NK-92 (cell line): ENCODE measurements at regions not wholly inside any gene's neighbourhood (a gene's known extent, or its start where the extent isn't known, plus 50 kb on each side); places are given as distances from the start of the nearest gene placed in this dataset.
"Not testable (repeated sequence)": the region's sequence is repeated elsewhere in the genome, so short reads cannot be mapped to it uniquely, and the experiment has no call there.

ENCODE experiments used
- DNase-seq: peaks from one replicate; lab custom pipeline; 2025; ENCODE audit not compliant: unreplicated experiment; lab: John Stamatoyannopoulos, UW

DNA sequence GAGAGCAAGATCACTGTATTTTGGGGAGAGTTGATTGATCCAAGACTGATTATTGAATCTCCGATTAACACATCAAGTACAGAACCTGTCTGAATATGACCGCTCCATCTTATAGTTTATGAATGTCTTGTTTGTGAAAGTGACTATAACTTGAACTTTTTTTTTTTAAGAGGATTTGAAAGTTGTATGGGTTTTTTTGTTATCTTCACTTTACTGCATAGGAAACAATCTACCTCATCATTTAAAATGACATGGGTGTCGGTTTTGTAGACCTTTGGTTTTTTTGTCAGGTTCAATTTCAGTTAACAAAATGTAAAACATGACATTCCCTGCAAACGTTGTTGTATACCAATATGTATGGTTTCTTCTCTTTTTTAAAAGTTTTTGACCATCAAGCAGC is 103.0 kb upstream of the NUDT6 start:
- DNase-seq, result no peak

DNA sequence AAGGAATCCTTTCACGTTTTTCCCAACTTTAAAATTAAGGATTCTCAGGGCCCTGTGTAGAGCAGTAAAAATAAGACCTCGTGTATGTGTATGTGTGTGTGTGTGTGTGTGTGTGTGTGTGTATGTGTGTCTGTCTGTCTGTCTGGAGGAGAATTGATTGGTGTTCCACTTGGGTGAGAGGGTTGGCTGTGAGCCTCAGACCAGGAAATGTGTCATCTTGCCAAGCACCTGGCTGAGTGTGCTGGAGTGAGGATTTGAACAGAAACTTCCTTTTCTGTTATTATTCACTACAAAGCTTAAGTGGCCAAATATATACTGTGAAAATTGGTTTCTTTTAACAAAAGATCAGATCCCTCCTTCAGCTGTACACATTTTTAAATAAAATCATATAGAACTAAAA is 103.6 kb upstream of the NUDT6 start:
- DNase-seq, result not testable (repeated sequence)

DNA sequence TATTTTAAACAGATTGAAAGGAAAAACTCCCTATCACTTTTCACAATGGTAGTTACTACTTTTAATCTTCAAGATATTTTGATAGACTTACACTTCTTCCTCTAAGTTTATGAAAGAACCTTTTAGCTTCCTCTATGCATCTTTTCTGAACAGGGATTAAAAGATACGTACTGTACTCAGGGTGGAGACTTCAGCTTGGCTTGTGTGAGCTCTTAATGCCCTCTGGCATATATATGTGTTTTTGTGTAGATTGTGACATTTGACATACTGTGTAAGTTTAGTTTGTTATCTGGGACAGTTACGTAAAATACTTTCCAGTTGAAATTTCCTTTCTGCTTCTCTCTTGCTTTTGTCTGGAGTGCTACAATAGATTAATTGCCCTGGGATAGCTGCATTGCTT is 109.3 kb upstream of the NUDT6 start:
- no peak for DNase-seq

DNA sequence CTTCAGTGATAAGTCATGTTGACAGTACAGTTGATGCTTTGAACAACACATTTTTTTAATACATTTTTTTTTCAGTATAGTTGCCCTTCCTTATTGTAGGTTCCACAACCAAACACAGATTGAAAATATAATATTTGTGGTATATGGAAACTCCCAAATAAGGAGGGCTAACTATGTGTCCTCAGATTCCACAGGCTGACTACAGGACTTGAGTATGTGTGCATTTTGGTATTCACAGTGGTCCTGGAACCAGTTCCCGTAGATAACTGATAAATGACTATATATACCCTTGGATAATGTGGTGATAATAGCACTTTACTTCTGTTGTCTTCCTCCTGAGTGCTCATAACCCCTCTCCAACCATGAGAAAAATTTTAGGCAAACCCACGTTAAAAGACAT is 111.6 kb upstream of the NUDT6 start:
- no peak for DNase-seq

DNA sequence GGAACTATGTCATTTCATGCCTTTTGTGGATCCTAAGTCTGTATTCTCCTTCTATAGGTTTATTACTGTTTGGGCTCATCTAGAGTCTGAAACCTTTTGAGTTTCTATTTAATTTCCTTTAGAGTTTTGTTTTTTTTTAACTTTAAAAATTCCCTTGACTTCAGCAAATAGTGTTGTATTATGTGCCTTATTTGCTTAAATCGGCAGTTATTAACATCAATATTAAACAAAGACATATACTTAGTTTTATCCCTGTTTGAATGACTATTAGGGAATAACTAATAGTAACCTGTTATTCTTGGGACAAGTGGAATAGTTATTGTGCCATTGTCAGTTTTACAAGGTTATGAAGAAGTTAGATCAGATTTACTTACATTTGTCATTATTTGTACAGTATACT is 112.8 kb upstream of the NUDT6 start:
- no peak for DNase-seq

DNA sequence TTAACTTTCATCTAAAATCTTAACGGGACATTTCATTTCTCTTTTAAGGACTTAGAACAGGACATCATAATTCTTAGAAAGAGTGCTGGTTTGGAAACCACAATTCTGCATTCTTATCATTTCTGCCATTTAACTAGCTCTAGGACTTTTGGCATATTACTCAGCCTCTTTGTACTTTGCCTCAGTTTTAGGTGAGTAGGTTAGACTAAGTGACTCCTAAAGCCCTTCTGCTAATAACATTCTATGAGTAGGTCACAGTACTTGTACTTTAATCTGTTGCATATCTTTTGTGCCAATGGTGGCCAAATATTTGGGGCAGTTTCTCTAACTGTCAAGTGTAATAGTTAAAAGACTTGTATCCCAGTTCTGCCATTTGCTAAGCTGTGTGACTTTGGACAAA is 115.4 kb upstream of the NUDT6 start:
- DNase-seq, result no peak

DNA sequence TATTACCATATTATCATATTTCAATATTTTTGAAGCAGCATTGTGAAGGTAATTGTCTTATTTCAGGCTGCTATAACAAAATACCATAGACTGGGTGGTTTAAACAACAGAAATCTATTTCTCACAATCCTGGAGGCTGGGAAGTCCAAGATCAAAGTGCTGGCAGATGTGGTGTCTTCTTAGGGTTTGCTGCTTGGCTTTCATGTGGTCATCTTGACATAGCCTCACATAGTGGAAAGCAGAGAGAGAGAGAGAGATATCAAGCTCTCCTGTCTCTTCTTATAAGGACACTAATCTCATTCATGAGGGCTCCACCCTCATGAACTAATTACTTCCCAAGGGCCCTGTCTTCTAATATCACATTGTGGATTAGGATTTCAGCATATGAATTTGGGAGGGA is 119.7 kb upstream of the NUDT6 start:
- no peak for DNase-seq

DNA sequence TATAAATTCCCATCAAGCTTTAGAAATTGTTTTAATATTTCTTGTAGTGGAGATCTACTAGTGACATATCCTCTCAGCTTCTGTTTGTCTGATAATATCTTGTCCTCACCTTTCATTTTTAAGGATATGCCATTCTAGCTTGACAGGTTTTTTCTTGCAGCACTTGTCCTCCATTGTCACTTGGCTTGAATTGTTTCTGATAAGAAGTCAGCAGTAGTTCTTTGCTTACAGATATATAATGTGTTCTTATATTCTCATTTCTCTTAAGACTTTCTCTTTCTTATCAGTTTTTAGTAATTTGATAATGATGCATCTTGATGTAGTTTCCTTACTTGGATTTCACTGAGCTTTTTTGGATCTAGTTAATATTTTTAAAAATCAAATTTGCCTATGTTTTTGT is 120.6 kb upstream of the NUDT6 start:
- no peak for DNase-seq

DNA sequence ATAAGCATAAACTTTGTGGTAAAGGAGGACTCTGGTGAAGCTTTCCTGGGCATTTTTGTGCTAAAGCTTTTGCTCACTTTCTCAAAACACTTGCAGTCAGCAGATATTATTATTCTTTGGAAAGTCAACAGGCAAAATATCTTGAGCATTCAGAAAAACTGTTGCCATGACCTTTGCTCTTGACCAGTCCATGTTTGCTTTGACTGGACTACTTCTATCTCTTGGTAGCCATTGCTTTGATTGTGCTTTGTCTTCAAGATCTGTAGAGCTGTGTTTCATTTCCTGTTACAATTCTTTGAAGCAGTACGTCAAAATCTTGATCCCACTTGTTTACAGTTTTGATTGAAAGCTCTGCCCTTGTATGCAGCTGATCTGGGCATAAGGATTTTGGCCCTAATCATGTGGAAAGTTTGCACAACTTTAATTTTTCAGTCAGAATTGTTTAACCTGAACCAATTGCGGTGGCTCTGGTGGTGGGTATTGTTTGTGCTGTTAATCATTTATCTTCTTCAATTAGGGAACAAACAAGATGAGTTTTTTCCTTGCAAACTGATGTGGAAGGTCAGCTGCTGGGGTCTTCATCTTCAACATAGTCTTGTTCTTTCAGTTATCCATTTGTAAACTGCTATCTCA is 121.5 kb upstream of the NUDT6 start:
- DNase-seq, result no peak

DNA sequence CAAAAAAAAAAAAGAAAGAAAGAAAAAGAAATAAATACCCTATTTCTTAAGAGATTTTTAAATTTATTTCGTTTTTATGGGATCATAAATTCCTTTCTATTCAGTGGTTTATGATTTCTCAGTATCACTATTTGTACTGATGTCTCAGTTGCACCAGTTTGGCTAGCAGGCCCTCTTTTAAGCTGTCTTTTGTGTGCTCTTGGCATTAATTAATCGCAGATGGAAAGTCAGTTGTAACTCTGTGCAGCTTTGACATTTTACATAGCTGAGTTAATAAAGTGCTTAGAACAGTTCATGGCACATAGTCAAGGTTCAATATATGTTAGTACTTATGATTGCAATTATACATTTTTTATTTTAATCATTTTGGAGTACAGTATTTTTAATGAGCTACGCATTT is 123.7 kb upstream of the NUDT6 start:
- no peak for DNase-seq

DNA sequence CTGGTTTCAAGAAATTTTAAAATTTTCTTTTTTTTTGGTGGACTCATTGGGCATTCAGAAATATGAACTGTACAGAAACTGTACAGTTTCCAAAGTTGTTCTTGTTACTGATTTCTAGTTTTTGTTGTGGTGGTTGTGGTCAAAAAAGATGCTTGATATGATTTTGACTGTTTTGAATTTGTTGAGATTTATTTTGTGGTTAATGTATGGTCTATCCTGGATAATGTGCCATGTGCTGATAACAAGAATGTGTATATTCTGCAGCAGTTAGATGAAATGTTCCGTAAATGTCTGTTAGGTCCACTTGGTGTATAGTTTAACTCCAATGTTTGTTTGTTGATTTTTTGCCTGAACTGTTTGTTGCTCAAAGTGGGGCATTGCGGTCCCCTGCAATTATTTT is 127.6 kb upstream of the NUDT6 start:
- no peak for DNase-seq

DNA sequence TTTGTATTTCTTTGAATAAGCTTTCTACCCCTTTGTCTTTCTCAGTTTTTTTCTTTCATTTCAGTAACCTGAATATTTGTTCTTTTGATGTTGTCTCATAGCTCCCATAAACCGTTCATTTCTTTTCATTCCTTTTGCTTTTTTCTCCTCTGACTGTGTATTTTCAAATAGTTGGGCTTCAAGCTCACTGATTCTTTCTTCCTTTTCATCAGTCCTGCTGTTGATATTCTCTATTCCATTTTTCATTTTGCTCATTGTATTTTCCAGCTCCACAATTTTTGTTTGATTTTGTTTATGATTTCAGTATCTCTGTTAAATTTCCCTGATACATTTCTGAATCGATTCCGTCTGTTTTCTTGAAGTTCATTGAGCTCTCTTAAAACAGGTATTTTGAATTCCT is 129.6 kb upstream of the NUDT6 start:
- DNase-seq, result no peak

DNA sequence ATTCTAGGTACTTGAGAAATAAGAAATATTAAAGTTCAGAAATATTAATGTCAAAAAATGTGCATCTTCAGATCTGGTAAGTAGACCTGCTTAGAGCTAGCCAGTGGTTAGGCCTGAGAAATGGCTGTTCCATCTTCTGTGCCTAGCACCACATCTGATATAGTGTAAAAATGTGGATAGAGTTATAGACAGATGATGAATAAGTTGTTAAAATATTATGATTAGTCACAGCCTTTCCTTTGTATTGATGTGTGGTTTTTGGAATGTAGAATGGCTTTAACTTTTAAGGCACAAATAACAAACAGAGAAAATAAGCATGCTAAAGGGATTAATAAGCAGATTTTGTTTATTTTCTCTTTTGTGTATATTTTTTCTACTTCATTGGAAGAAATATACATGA is 133.5 kb upstream of the NUDT6 start:
- no peak for DNase-seq

DNA sequence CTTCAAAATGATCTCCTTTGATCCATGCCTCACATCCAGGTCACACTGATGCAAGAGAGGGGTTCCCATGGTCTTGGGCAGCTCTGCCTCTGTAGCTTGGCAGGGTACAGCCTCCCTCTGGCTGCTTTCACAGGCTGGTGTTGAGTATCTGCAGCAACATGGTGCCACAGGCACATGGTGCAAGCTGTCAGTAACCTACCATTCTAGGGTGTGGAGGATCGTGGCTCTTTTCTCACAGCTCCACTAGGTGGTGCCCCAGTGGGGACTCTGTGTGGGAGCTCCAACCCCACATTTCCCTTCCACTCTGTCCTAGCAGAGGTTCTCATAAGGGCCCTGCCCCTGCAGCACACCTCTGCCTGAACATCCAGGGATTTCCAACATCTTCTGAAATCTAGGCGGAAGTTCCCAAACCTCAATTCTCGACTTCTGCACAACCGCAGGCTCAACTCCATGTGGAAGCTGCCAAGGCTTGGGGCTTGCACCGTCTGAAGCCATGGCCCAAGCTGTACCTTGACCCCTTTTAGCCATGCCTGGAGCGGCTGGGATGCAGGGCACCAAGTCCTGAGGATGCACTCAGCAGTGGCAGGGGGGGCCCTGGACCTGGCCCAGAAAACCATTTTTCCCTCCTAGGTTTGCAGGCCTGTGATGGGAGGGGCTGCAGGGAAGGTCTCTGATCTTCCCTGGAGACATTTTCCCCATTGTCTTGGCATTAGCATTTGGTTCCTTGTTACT is 137.8 kb upstream of the NUDT6 start:
- DNase-seq, result no peak

DNA sequence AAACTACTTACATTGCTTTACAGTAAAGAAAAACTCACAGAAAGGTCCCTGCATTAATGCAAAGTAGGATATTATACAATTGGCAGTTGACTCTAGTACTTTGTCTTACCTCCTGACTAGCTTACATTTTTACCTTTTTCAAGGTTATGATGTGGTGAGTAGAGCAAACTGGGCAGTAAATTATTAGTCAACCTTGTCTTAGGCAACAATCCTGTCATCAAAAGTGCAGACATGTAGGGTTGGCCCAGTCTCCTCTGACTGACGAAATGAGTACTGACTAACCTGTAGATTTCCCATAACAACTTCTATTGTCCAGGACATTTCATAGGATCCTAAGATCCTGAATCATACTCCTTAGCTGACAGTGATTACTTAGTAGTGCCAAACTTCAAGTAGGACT is 142.0 kb upstream of the NUDT6 start:
- no peak for DNase-seq

DNA sequence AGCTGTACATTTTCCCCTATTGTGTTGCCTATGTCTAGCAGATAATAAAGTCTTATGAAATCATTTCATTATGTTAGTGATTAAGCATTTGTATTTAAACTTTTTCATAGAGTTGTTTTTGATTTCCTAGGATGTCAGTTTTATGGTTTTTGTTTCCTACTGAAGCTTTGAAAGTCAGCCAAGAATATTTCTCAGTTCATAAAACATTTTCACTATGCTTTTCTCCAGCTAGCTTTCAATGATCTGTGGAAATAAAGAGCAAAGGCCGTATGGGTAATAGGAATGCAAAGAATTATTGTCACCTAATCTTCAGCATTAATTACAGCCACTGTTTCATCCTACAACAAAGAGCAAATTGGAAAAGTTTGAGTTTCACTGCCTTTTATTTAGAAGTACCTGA is 145.7 kb upstream of the NUDT6 start:
- DNase-seq, result no peak

DNA sequence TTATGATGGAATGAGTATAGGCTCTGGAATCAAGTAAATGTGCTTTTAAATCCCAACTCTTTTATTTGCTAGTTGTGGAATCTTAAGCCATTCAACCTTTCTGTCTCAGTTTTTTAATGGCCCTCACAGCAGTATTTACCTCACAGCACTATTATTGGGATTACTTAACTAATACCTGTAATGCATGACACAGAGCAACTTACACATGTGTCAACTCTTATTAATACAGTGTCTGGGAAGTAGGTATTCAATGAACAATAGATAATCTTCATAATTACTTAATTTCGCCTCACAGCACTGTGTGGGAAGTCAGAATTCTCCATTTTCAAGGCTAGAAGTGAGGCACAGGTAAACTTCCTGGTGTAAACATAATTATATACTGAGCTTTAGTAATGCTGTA is 149.7 kb upstream of the NUDT6 start:
- DNase-seq, result no peak

DNA sequence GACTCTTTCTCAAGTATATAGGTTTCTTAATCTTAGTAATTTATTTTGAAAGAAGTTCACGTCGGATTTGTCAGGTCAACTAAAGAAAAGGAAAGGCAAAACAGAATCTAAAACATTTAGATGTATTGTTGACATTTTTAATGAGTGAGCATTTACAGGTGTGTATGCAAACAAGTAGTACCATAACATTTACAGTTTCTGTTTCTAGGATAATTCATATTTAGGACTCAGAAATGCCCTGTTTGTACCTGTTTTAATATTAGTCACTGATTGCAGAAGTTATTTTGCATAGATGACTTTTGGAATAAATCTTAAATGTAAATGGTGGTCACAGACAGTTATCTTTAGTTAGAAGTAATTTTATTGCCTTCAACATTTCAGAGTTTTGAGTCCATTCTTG is 151.3 kb upstream of the NUDT6 start:
- no peak for DNase-seq

DNA sequence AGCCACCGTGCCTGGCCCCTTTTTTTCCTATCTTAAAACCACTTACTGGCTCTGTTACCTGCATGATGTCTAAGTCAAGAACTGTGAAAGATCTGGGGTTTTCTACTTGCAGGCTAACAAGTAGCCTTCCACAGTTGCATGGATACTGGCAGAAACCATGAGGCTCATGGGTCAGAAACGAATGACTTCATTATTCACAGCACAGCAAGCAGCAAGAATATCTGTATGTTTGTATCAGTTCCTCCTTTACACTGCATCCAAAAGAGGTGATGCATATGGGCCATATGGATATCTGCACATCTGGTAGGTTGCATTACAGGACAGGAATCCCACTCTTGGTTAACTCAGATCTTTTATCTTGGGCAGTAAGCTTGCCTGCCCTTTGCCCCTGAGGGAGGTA is 154.9 kb upstream of the NUDT6 start:
- no peak for DNase-seq

DNA sequence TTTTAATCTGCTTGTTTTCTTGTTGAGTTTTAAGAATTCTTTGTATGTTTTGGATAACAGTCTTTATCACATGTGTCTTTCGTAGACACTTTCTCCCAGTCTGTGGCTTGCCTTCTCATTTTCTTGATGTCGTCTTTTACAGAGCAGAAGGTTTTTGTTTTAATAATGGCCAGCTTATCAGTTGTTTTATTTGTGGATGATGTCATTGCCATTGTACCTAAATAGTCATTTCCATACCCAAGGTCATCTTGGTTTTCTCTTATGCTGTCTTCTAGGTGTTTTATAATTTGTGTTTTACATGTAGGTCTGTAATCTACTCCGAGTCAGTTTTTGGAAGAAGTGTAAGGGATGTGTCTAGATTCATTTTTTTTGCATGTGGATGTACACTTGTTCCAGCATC is 159.6 kb upstream of the NUDT6 start:
- no peak for DNase-seq

DNA sequence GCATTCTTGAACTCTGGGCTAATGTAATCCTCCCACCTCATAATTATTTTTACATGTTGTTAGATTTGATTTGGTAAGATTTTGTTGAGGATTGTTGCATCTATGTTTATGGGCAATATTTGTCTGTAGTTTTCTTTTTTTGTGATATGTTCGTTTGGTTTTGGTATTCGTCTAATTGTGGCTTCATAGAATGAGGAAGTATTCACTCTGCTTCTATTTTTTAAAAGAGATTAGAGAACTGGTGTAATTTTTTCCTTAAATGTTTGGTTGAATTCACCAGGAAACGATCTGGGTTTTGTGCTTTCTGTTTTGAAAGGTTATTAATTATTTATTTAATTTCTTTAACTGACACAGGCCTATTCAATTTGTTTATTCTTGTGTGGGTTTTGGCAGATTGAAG is 161.2 kb upstream of the NUDT6 start:
- no peak for DNase-seq

DNA sequence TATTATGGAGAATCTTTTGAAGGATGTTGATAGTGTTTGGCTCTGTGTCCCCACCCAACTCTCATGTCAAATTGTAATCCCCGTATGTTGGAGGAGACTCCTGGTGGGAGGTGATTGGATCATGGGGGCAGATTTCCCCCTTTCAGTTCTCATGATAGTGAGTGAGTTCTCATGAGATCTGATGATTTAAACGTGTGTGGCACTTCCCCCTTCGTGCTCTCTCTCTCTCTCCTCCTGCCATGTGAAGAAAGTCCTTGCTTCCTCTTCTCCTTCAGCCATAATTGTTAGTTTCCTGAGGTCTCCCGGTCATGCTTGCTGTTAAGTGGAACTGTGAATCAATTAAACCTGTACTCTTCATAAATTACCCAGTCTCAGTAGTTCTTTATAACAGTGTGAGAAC is 166.1 kb upstream of the NUDT6 start:
- DNase-seq, result no peak

DNA sequence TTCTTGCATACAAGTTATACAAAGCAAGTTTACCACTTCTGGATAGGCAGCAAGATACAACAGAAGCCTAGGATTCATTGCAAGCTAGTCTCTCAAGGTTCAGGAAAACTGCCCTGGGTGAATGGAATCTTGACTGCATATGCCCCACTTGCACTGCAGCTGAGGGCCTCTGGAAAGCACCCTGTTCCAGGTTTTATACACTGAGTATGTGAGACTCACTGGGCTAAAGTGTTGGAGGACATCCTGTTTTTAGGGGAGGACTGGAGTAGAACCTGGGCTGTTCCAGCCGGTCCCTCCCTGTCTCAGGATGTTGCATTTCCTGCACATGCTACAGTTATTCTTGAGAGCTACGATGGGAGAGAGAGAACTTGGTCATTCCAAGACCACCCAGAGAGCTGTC is 168.5 kb upstream of the NUDT6 start:
- no peak for DNase-seq
